ENCODE measurements at regions not wholly inside any gene's neighbourhood (a gene's known extent, or its start where the extent isn't known, plus 50 kb on each side); places are given as distances from the start of the nearest gene placed in this dataset.

DNA sequence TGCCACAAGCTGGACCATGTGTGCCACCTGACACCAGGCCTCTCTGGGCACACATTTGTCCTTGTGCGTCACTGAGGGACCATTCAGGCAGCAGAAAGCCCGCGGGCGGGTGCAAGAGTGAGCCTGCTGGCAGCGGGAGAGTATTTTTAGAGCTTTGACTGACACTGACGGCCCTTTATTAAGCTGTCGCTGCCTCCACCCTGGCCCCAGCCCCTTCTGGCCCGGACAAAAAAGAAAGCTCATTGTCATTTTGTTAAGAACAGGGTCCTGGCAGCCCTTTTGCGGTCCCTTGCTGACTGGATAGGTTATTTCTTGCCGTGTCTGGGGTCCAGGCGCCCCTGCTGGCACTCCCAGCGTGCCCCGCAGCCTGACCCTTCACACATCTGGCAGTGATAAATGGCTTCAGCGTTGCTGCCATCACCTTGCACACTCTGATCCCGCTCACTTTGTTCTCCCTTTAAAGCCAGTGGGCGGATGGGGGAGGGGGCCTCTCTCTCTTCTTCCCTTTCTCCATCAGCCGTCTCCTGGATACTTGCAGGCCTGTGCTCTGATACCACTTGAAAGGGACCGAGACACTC is 78.4 kb upstream of the NKD1 start:
- H3K27me3 Mint-ChIP-seq (ENCODE audit: unreplicated experiment) = peaks cover 17% of the 10 kb centered on the region
- no peaks in the 10 kb centered on the region for H3K36me3 Mint-ChIP-seq (ENCODE audit: low read depth, unreplicated experiment)
- no peak overlapping the region for H3K27ac Mint-ChIP-seq (ENCODE audit: unreplicated experiment)
- TF ChIP-seq, protein P1, sequence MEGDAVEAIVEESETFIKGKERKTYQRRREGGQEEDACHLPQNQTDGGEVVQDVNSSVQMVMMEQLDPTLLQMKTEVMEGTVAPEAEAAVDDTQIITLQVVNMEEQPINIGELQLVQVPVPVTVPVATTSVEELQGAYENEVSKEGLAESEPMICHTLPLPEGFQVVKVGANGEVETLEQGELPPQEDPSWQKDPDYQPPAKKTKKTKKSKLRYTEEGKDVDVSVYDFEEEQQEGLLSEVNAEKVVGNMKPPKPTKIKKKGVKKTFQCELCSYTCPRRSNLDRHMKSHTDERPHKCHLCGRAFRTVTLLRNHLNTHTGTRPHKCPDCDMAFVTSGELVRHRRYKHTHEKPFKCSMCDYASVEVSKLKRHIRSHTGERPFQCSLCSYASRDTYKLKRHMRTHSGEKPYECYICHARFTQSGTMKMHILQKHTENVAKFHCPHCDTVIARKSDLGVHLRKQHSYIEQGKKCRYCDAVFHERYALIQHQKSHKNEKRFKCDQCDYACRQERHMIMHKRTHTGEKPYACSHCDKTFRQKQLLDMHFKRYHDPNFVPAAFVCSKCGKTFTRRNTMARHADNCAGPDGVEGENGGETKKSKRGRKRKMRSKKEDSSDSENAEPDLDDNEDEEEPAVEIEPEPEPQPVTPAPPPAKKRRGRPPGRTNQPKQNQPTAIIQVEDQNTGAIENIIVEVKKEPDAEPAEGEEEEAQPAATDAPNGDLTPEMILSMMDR (IDR thresholded peaks at IDR 0.05; ENCODE audit: unreplicated experiment) = no peak
- no peak for DNase-seq (ENCODE audit: low spot score)
- H3K4me1 Mint-ChIP-seq (ENCODE audit: unreplicated experiment) = peaks cover 10% of the 10 kb centered on the region
- no peaks in the 10 kb centered on the region for H3K9me3 Mint-ChIP-seq (ENCODE audit: unreplicated experiment)
- no peak overlapping the region for H3K4me3 Mint-ChIP-seq (ENCODE audit: unreplicated experiment)

DNA sequence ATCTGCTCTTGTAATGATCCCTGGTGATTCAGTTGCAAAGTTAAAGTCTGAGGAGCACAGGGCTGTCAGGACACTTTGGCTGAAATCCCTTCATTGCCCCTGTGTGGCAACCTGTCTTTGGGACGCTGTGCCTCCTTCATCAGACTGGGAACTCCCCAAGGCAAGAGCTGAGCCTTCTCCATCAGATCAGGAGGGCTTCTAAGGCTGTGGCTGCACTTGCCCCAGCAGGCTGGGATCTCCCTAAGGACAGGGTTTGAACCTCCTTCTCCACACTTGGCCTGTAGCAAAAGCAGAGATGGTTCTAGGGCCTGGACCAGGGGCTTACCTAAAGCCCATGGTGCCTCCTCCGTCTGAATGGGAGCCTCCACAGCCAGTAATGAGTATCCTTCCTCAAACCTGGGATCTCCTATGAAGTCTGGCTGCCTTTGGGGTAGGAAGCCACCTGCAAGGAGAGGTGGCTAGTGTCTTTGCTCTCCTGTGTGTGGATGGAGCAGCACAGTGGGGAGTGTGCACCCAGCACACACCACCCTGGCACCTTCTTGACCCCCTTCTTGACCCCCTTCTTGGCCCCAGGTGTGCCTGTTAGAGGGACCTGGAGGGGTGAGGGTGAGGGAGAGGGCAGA is 79.0 kb upstream of the NKD1 start:
- H3K36me3 Mint-ChIP-seq (ENCODE audit: low read depth, unreplicated experiment) = no peaks in the 10 kb centered on the region
- no peak overlapping the region for H3K4me3 Mint-ChIP-seq (ENCODE audit: unreplicated experiment)
- TF ChIP-seq, protein P1 (IDR thresholded peaks at IDR 0.05; ENCODE audit: unreplicated experiment) = no peak
- no peaks in the 10 kb centered on the region for H3K9me3 Mint-ChIP-seq (ENCODE audit: unreplicated experiment)
- DNase-seq (ENCODE audit: low spot score) = no peak
- peaks cover 17% of the 10 kb centered on the region for H3K27me3 Mint-ChIP-seq (ENCODE audit: unreplicated experiment)
- no peak overlapping the region for H3K27ac Mint-ChIP-seq (ENCODE audit: unreplicated experiment)
- H3K4me1 Mint-ChIP-seq (ENCODE audit: unreplicated experiment) = peaks cover 10% of the 10 kb centered on the region

DNA sequence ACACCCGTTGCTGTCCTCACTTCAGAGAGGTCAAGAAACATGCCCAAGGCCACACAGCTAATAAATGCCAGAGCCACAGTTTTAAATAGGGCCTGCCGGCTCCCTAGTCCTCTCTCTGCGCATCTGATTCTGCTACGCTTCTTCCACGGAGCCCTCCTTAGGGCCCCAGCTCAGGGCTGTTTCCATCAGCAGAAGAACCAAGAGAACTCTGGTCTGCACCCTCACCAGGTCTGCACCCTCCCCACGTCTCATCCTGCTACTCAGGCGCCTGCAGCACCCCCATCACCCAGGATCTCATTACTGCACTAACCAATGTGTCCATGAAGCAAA is 79.5 kb upstream of the NKD1 start:
- no peak for DNase-seq (ENCODE audit: low spot score)
- peaks cover 17% of the 10 kb centered on the region for H3K27me3 Mint-ChIP-seq (ENCODE audit: unreplicated experiment)
- H3K9me3 Mint-ChIP-seq (ENCODE audit: unreplicated experiment) = no peaks in the 10 kb centered on the region
- no peak overlapping the region for H3K27ac Mint-ChIP-seq (ENCODE audit: unreplicated experiment)
- TF ChIP-seq, protein P1 (IDR thresholded peaks at IDR 0.05; ENCODE audit: unreplicated experiment) = no peak
- peak overlapping the region; percentile 47 for H3K4me3 Mint-ChIP-seq (ENCODE audit: unreplicated experiment)
- H3K4me1 Mint-ChIP-seq (ENCODE audit: unreplicated experiment) = peaks cover 10% of the 10 kb centered on the region
- H3K36me3 Mint-ChIP-seq (ENCODE audit: low read depth, unreplicated experiment) = no peaks in the 10 kb centered on the region

DNA sequence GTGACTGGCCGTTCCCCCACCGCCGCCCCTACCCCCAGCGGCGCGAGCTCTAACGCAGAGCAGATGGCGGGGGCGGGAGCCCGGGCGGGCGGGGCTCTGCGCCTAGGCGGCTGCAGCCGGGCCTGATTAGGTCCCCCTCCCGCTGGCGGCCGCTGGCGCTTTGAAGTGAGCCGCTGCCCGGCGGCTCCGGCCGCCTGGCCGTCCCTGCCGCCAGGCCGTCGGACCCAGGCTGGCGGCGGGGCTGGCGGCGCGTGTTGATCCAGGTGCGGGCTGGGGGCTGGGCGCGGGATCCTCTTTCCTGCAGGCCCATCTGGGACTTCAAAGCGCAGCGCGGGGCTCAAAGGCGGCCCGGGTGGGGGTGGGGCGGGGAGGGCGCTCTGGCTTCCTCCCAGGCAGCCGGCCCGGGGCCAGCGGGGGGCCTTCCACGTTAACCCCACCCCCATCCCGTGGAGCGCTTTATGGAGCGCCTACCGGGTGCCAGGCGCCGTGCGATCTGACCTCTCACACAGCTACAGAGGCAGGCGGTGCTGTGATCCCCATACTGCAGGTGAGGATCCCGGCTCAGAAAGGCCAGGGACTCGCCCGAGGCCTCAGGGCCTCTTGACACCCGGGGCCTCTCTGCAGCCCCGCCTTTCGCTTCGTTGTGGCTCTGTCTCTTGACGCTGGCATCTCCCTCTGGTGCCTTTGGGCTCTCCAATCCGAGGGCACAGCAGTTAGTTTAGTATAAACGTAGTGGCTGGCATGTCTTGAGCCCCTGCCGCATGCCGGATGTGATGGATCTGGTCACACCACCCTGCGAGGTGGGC is 80.0 kb upstream of the NKD1 start:
- TF ChIP-seq, protein P1 (IDR thresholded peaks at IDR 0.05; ENCODE audit: unreplicated experiment) = no peak
- no peak overlapping the region for H3K27ac Mint-ChIP-seq (ENCODE audit: unreplicated experiment)
- peaks cover 17% of the 10 kb centered on the region for H3K27me3 Mint-ChIP-seq (ENCODE audit: unreplicated experiment)
- H3K4me3 Mint-ChIP-seq (ENCODE audit: unreplicated experiment) = peak overlapping the region; percentile 79
- DNase-seq (ENCODE audit: low spot score) = peak; percentile 23
- H3K36me3 Mint-ChIP-seq (ENCODE audit: low read depth, unreplicated experiment) = no peaks in the 10 kb centered on the region
- H3K4me1 Mint-ChIP-seq (ENCODE audit: unreplicated experiment) = peaks cover 10% of the 10 kb centered on the region
- H3K9me3 Mint-ChIP-seq (ENCODE audit: unreplicated experiment) = no peaks in the 10 kb centered on the region

DNA sequence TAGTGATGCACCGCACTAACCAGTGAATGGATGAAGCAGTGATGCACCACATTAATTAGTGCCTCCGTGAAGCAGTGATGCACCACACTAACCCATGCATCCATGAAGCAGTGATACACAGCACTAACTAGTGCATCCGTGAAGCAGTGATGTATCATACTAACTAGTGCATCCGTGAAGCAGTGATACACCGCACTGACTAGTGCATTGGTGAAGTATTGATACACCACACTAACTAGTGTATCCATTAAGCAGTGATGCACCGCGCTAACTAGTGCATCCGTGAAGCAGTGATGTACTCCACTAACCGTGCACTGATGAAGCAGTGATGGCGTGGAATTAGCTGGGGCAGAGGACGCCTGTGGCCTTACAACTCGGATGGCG is 80.6 kb upstream of the NKD1 start:
- Mint-ChIP-seq H3K4me3 (ENCODE audit: unreplicated experiment) (peak overlapping the region; percentile 79), H3K27me3 (ENCODE audit: unreplicated experiment) (peaks cover 20% of the 10 kb centered on the region), H3K4me1 (ENCODE audit: unreplicated experiment) (peaks cover 14% of the 10 kb centered on the region), H3K36me3 (ENCODE audit: low read depth, unreplicated experiment) (no peaks in the 10 kb centered on the region), H3K27ac (ENCODE audit: unreplicated experiment) (no peak overlapping the region), H3K9me3 (ENCODE audit: unreplicated experiment) (no peaks in the 10 kb centered on the region)
- no peak for DNase-seq (ENCODE audit: low spot score)
- TF ChIP-seq, protein P1 (IDR thresholded peaks at IDR 0.05; ENCODE audit: unreplicated experiment) = no peak
